Sciatic nerve (tissue), 2 donors: ENCODE measurements at regions not wholly inside any gene's neighbourhood (a gene's known extent, or its start where the extent isn't known, plus 50 kb on each side); places are given as distances from the start of the nearest gene placed in this dataset.

Experiments
- ATAC-seq: fragments of 200-7000 bp; cut with Tn5 transposase; one replicate; pipeline ENCODE4 v1.9.1; 2020; ENCODE audit warnings: mild to moderate bottlenecking, moderate library complexity
- DNase-seq: peaks from one replicate; pipeline ENCODE4 v3.0.0-alpha.2; 2020; ENCODE audit warnings: low spot score
- intact Hi-C: fragments of 100-400 bp; cut with DNase I; formaldehyde crosslinking; loops from one replicate; pipeline ENCODE4 v1.14.2; 2022
- donor health status: DM: no; HTN: no; CAD: no.
- donor health status: DM: no; HTN: no; CAD: no.

DNA sequence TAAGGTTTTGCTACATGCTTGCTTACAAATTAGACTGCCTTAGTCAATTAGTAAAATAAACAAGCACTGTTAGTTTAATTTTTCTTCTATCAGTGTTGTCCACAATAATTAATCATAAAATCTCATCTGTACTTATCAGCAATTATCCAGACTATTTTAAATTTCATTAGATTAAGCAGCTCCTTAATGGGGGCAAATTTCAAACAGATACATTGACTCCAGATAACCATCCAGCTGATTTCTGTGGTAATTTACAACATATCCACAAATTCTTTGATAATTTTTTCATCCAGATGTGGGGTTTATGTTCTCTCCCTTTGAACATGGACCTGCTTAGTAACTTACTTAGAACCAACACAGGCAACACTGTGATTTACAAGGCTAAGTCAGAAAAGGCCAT lies 170.4 kb upstream of the CWC22 start:
- intact Hi-C loops: no loop called here
- ATAC-seq (no peak), DNase-seq (no peak)

DNA sequence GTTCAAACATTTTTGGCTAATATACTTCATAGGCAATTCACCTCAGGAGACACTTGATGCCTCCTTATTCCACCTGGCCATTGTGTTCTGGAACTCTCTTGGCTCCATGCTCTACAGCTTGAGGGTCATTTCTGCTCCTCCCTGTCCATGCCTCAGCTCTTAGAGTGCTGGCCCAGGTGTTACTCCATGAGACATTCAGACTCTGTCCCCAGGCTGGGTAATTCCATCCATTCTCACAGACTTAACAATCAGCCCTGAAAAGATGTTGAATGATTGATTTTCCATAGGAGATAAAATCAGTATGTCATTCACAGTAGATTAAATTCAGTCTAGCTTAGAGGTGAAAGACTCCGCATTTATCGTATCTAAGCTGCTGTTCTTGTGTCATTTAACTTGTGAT lies 168.6 kb upstream of the CWC22 start:
- ATAC-seq (no peak), DNase-seq (no peak)
- intact Hi-C loops: no loop called here

DNA sequence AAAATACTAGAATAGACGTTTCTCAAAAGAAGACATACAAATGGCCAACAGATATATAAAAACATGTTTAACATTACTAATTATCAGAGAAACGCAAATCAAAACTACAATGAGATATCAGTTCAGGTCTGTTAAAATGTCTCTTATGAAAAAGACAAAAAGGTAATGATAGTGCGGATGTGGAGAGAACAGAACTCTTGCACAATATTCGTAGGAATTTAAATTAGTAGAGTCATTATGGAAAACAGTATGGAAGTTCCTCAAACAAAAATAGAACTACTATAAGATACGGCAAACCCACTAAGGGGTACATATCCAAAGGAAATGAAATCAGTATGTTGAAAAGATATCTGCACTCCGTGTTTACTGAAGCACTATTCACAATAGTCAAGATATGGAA lies 167.5 kb upstream of the CWC22 start:
- intact Hi-C loops: no loop called here
- ATAC-seq (no peak), DNase-seq (no peak)

DNA sequence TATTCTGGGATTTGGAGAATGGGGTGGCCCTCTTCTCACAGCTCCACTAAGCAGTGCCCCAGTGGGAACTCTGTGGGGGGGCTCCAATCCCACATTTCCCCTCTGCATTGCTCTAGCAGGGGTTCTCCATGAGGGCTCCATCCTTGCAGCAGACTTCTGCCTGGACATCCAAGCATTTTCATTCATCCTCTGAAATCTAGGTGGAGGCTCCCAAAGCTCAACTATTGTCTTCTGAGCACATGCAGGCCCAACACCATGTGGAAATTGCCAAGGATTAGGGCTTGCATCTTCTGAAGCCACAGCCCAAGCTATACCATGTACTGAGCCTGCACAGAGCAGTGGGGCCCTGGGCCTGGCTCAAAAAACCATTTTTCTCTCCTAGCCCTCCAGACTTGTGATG lies 162.4 kb upstream of the CWC22 start:
- intact Hi-C loops: no loop called here
- DNase-seq (no peak), ATAC-seq (no peak)

DNA sequence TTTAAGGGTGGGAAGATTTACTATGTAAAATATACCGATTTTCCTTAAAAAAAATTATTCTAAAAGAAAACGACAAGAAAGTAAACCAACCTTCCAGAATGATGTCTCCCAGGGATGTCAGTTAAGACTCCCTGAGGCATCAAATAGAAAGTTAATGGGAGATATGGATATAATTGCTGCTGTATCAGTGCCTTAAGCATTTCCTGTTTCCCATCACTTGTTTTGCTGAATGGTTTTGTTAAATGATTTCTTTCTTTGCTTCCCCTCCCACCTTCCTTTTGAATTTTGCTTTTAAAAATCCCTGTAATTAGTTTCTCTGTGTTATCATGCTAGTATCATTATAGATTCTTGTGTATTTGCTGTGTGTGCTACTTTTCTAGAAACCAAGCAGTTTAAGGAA lies 154.3 kb upstream of the CWC22 start:
- ATAC-seq (no peak), DNase-seq (no peak)
- intact Hi-C loops: no loop called here

DNA sequence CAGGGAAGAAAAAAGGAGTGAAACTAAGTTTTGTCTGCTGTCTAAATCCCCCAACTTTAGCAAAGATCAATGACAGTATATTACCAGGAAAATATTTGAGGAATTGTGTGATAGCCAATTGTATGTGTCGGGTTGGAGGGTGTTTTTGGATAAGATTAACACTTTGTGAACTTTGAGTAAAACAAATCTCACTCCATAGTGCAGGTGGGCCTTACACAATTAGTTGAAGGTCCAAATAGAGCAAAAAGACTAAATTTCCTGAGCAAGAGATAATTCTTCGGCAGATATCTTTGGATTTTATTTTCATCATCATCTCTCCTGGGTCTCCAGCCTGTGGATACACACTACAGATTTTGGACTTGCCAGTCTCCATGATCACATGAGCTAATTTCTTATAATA lies 152.8 kb upstream of the CWC22 start:
- ATAC-seq: no peak

DNA sequence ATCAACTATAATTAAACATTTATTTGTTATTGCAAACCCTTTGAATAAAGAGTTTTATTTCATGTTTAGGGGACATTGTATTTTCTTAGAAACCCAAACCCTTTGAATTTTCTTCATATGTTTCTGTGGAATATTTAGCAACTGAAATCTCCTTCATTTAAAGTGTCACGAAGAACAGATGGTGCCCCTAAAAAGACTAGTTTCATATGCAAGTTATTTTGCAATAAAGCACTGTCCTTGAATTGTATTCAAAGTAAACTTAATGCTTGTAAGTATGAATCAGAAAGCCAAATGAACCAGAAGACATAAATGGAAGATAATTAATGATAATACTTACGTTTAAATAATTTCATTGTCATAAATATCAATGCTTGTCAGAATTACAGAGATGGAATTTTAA lies 151.9 kb upstream of the CWC22 start:
- ATAC-seq (no peak), DNase-seq (no peak)
- intact Hi-C loops: no loop called here

More for the DNA sequence above, 152.8 kb upstream of the CWC22 start:
- no peak for DNase-seq
- intact Hi-C loops: no loop called here

DNA sequence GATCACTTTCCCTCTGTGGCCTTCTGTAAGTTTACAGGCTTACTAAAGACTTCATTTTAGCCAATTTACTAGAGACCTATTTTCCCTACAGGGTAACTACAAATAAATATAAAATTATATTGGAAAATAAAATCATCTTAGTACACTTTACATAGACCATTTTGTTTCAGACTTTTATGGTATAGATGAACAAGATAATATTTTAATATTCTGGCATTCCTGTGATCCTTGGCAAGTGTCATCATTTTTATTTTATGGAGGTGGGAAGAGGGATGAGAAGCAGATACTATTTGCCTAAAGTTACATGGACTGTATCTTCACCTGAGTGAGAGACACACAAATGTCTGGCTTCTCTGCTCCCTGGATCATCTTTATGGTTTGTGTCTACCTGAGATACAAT lies 149.6 kb upstream of the CWC22 start:
- DNase-seq: no peak
- no peak for ATAC-seq
- intact Hi-C loops: no loop called here

DNA sequence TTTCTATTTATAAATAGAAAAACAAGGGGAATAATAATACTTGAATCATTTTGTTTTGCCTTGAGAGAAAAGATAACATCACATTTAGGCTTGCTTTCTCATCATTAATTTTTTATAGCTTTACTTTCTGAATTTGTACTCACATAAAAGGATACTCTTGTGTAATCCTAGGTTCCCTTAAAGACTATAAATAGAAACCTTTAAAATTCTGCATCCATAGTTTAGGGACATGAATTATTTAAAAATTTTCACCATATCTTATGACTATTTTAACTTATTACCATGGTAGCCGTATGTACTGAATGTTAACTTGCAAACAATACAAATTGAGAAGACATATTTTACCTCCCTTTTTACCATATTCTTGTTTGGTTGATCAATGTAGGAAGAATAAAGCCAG lies 143.5 kb upstream of the CWC22 start:
- intact Hi-C loops: no loop called here
- DNase-seq: no peak
- ATAC-seq: no peak

DNA sequence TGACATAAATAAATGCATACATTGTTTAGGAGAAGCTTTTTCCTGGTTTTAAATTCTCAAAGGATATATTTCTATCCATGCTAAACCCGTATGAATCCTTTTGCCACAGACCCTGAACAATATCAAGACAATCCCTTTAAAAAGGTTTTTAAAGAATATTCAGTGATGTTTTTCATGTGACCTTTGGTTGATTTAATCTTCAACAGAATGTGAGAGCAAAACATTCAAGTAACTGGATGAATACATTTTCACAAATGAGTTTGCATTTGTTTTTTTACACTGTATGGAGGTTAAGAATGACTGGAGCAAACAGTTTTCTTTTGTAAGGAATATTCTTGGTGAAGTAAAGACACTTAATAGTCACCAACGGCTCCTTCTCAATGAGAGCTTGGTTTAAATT lies 139.4 kb upstream of the CWC22 start:
- intact Hi-C loops: no loop called here
- DNase-seq: no peak
- ATAC-seq: no peak

DNA sequence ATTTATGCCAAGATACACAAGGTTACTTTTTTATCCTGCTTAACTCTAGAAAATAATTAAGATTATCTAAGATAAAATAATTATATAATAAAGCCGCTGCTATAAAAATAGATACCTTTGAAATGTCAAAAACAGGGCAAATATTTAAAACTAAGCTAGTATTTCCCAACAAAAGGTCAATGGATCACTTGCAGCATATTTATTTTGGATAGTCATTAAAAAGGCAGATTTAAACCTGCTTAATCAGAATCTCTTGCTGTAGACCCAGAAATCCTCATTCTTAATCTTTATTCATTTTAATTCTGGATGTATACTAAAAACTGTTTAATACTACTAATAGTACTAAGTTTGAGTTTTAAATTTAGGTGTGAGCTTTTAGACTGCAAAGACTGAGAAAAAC lies 139.0 kb upstream of the CWC22 start:
- ATAC-seq: no peak
- DNase-seq: no peak
- intact Hi-C loops: no loop called here

DNA sequence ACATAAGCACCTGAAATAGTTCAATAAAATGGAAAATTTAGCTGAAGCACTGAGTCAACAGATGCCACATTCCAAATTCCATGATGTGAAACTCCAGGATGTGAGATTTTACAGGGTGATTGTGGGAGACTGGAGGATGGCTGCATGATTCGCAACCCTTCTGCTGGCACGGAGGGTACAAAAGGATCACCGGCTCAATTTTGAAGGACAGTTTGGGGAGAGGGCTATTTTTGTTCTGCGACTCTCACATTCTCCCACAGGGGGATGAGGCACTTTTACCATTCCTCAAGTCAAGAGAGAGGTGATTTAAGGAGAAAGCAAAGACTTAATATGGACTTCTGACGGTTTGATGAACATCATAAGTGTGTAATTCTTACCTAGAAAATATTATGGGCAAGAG lies 138.1 kb upstream of the CWC22 start:
- ATAC-seq (no peak), DNase-seq (no peak)
- intact Hi-C loops: no loop called here

DNA sequence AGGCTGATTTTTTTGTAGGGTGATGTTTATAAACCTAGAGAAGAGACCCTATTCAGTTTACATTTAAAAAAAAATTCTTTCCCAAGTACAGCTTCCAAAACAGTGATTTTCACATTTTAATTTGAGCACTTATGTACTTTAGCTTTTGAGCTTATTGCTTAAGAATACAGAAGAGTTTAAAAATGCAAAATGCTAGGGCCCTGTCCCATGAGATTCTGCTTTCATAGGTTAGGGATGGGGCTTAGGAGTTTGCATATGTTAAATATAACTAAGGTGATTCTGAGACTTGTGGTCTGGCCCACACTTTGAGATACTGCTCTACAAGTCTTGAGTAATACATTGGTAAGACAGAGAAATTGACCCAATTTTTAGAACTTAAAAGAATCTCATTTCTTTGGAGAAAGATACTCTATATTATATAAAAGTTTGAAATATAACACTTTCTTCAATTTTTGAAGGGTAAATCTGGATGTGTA lies 137.3 kb upstream of the CWC22 start:
- DNase-seq (no peak), ATAC-seq (no peak)
- intact Hi-C loops: no loop called here

DNA sequence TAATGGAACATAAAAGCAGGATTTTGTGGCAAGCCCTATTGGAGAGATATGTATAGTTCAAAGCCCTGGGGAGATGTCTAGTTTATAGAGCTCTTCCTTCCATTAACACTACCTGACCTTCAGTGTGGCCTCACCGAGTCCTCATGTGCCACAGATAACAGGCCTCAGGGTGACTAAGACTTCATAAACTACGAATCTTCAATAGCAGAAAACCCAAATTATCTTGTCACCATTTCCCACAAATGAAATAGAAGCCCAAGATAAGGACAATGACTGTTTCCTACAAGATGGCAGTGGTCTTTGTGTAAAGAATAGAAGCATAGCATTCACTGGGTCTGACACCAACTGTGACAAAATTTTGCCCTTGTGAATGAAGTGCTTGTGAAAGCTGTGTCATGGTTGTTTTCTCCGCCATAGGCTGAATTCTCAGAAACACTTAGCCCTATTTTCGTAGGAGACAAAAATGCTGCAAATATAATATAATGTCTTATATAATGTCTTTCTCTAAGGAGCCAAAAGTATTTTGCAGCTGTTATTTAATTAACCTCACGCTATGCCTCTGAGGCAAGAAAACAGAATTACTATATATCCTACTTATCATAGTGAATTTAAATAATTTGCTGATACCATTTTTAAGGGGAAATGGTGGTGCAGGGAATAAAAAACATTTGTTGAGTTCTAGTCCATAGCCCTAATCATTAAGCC lies 136.7 kb upstream of the CWC22 start:
- no peak for DNase-seq
- intact Hi-C loops: no loop called here
- no peak for ATAC-seq

DNA sequence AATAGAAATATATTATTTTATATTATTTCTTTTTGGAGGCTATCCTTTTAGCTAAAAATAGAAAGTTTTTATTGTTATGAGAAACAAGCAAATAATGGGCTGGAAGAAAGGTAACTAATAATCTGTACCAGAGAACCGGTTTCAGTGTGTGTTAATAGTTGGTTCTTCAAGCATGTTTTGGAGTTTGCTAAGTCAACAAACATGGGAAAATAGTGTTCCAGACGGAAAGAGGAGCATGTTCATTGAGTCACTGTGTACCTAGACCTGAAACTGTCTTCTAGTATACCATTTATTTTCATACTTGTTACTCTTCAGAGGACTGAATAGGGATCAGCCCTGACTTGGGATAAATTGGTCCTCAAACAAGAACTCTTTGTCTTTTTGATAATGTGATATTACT lies 134.5 kb upstream of the CWC22 start:
- DNase-seq (no peak), ATAC-seq (no peak)
- intact Hi-C loops: no loop called here

DNA sequence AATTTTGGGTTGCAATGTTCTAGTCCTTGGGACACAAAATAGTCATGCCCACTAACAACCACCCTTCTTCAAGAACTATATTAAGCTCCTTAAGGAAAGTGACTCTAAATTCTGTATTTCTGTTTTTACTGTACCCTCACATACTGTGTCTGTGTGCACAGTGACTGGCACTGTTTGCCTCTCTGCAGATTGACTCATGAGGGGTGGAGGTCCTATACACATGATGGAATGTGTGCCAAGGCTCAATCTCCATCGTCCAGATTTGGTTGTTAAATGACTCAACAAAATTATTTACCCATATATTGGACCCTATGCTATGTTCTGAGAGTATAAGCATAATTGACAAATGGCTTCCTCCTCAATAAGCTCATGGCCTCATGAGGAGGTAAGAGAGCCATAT lies 126.6 kb upstream of the CWC22 start:
- intact Hi-C loops: no loop called here
- no peak for ATAC-seq
- DNase-seq: no peak

DNA sequence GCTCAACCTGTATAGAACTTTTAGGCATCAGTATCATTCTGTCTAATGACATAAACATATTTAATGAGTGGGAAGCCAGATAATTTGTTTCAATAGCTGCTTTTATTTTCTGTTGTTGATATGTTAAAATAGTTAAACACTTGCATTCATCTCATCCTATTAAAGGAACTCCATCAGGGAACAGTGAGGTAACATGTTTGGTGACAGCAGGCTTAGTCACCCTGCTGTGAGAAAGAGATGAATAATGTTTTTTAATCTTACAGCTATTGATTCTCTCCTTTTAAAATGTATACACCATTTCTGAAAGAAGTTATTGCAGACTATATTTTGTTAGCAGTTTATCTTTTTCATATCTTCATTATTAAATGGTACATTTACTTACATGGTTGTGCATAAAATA lies 123.3 kb upstream of the CWC22 start:
- DNase-seq: no peak
- intact Hi-C loops: no loop called here
- no peak for ATAC-seq

DNA sequence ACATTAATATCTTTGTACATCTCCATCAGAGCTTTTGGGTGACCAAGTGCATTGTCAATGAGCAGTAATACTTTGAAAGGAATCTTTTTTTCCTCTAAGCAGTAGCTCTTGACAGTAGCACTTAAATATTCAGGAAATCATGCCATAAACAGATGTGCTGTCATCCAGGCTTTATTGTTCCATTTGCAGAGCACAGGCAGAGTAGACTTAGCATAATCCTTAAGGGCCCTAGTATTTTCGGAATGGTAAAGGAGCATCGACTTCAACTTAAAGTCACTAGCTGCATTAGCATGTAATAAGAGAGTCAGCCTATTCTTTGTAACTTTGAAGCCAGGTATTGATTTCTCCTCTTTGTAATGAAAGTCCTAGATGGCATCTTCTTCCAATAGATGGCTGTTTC lies 121.8 kb upstream of the CWC22 start:
- intact Hi-C loops: no loop called here
- DNase-seq (no peak), ATAC-seq (no peak)

DNA sequence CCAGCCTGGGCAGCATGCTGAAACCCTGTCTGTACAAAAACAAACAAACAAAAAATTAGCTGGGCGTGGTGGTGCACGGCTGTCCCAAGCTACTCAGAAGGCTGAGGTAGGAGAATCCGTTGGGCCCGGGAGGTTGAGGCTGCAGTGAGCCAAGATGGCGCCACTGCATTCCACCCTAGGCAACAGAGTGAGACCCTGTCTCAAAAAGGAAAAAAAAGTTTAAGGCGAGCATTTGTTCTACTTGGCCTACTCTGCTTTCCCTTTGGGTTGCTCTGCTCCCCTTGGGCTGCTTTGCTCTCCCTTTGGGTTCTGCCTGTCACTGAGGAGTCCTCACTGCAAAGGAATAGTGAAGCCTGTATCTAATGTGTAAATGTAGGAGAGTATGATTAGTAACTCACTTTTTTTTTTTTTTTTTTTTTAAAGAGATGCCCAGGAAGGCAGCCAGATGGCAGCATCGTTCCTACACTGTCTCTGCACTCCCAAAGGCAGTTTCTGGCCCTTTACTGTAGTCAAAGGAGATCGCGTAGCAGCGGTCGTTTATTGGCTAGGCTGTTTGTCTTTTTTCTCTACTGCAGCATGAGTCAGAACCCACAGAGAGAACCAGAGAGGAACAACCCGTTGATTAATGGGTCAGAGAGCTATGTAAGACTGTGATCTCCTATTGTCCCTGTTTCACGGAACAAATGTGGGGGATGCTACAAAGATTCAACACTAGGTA lies 118.3 kb upstream of the CWC22 start:
- ATAC-seq (peak; percentile 86), DNase-seq (peak; percentile 64)
- intact Hi-C loops: no loop called here

DNA sequence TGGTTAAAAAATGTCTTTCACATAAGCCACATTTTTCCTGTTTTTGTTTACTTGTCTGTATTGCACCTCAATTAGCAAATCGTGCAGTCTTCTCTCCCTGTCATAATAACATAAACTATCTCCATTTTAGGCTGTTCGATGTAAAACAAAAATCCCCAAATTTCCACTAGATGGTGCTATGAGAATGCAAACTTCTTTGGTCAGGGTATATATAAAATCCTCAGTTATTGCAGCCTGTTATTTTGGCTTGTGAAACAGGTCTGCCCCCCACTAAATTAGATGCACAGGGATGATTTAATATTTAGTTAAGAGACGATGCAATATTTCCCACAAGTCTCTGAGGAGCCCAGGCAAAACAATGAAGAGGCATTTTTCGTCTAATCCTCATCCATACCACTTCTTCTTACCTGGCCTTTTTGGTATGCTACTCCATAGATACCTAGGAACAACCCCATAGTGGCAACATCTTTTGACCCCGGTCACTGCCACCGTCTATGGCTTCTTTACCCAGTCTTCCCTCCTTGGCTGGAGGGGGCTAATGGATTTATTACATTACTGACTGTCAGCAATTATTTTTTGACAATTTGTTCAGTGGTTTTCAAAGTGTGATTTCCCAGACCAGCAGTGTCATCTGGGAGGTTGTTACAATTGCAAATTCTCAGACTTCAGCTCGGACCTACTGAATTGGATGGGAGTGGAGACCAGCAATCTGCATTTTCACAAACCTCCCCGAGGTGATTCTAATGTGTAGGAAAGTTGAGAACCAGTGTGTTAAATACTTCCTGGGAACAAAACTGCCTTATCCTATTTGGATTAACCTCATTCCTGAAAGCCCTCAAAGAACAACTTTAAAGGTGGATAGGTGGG lies 117.4 kb upstream of the CWC22 start:
- DNase-seq: no peak
- intact Hi-C loops: no loop called here
- peak; percentile 55 for ATAC-seq
